Left renal pelvis (tissue), 4 donors: ENCODE measurements at regions not wholly inside any gene's neighbourhood (a gene's known extent, or its start where the extent isn't known, plus 50 kb on each side); places are given as distances from the start of the nearest gene placed in this dataset.
"Not testable (repeated sequence)": the region's sequence is repeated elsewhere in the genome, so short reads cannot be mapped to it uniquely, and the experiment has no call there.

ENCODE experiments used
- DNase-seq, 4 donors: peaks; one replicate each; pipeline ENCODE4 v3.0.0-alpha.2; 2013; ENCODE audit warnings: low read depth in 4 of 4, low spot score in 3 of 4

DNA sequence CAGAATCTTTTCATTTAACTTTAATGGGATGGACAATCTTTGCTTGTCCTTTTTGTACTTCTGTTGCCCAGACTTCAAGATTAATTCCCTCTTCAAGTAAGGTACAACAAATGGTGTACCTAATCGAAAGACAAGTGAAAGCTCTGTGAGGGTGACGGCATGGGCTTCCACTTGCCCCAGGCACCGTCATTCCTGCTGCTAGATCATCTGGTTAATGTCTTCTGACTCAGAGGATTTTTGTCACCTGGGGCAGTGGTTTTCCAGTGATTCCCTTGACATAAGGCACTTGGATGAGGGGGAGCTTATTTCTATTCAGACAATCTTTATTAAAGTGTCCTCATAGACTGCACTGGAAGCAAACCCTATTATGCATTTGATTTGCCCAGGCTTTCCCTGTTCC lies 977.0 kb upstream of the AMELY start:
- no peak for DNase-seq

GRCh38 chrY:7881696-7882095 lies 970.1 kb upstream of the AMELY start:
- DNase-seq = no peak

DNA sequence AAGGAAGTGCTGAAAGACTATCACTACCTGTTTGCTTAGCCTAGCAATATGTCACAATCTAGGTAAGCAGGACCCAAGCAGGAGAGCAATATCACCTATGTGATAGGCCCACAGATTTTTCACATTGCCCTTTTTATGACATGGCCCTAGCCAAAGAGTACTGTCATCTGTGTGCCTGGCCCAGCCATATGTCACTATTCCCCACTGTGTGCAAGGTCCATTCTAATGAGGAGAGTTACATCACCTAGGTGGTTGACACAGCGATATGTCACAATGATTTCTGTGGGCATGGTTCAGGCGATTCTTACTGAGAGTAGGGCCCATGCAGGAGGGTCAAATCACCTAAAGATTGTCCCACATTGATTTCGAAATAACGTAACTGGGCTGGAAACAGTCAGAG lies 967.7 kb upstream of the AMELY start:
- no peak for DNase-seq

- no peak for DNase-seq
These were observed 967.2 kb upstream of the AMELY start for GRCh38 chrY:7878719-7879118.

- DNase-seq = no peak
These were observed 965.9 kb upstream of the AMELY start for GRCh38 chrY:7877458-7877857.

GRCh38 chrY:7874080-7874479 lies 962.5 kb upstream of the AMELY start:
- peak in 1 of 4 donors; percentile 0 for DNase-seq

GRCh38 chrY:7871304-7871932 lies 959.9 kb upstream of the AMELY start:
- no peak for DNase-seq

- DNase-seq = no peak
These were observed 955.4 kb upstream of the AMELY start for GRCh38 chrY:7866976-7867375.

GRCh38 chrY:7860781-7861614 lies 949.4 kb upstream of the AMELY start:
- DNase-seq = no peak

- DNase-seq = no peak
These were observed 938.6 kb upstream of the AMELY start for GRCh38 chrY:7850191-7850590.

DNA sequence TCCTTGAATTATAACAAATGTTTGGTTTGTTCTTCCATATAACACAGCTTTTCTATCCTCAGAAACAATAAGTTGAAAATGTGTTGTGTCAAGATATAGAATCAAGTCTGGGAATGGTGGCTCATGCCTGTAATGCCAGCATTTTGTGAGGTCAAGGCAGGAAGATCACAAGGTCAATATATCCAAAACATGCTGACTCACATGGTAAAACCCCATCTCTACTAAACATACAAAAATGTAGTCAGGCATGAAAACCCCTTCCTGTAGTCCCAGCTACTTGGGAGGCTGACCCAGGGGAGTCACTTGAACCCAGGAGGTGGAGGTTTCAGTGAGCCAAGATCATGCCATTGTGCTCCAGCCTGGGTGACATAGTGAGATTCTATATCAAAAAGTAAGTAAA lies 934.2 kb upstream of the AMELY start:
- DNase-seq = no peak

- DNase-seq = no peak
These were observed 925.5 kb upstream of the AMELY start for GRCh38 chrY:7837046-7837445.

GRCh38 chrY:7836366-7836765 lies 924.8 kb upstream of the AMELY start:
- DNase-seq = no peak

DNA sequence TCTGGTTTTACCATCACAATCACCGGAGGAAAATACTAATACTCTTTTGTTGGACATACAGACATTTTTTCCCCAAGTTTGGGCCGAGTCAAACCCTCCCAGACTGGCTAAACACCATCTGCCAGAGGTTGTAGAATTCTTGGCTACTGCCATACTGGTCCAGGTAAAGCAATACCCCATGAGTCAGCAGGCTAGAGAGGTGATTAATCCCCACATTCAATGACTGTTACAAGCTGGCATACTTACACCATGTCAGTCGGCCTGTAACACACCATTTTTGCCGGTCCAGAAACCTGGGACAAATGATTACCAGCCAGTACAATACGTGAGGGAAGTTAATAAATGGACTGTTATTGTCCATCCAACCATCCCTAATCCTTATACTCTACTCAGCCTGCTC lies 923.9 kb upstream of the AMELY start:
- DNase-seq = no peak

GRCh38 chrY:7834284-7834683 lies 922.7 kb upstream of the AMELY start:
- no peak for DNase-seq

GRCh38 chrY:7830881-7831280 lies 919.3 kb upstream of the AMELY start:
- DNase-seq = not testable (repeated sequence)

GRCh38 chrY:7826533-7826932 lies 915.0 kb upstream of the AMELY start:
- no peak for DNase-seq

- no peak for DNase-seq
These were observed 914.3 kb upstream of the AMELY start for GRCh38 chrY:7825874-7826273.

GRCh38 chrY:7821295-7822035 lies 909.9 kb upstream of the AMELY start:
- no peak for DNase-seq

GRCh38 chrY:7818924-7819323 lies 907.4 kb upstream of the AMELY start:
- DNase-seq = peak in 1 of 4 donors; percentile 2

DNA sequence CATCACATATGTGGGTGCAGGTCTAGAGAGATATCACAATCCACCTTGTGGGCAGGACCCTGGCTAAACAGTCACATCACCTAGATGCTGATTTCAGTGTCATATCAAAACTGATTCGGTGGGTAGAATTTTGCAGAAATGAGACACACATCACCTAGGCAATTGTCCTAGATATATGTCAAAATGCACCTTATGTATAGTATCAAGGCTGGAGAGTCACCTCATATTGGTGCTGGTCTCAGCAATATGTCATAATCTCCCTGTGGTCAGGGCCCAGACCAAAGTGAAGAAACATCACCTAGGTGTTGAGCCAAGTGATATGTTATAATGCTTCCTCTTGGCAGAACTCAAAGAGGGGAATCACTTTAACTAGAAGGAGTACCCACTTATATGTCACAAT lies 905.0 kb upstream of the AMELY start:
- DNase-seq = no peak

DNA sequence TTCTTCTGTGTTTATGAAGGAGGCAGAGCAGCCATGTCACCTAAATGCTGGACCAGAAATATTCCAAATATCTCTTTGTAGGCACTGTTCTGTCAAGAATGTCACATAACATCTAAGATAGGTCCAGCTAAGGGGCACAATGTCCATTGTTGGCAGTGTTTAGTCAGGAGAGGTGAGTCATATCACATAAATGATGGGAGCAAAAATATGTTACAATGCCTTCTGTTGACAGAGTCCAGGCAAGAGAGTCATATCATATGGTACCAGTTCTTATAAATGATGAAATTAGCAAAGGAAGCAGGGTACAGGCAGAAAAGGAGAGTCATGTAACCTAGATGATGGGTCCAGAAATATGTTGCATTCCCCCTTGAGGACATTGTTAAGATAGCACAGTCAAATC lies 904.4 kb upstream of the AMELY start:
- DNase-seq = no peak
